ENCODE measurements at regions not wholly inside any gene's neighbourhood (a gene's known extent, or its start where the extent isn't known, plus 50 kb on each side); places are given as distances from the start of the nearest gene placed in this dataset.
"Not testable (repeated sequence)": the region's sequence is repeated elsewhere in the genome, so short reads cannot be mapped to it uniquely, and the experiment has no call there.

DNA sequence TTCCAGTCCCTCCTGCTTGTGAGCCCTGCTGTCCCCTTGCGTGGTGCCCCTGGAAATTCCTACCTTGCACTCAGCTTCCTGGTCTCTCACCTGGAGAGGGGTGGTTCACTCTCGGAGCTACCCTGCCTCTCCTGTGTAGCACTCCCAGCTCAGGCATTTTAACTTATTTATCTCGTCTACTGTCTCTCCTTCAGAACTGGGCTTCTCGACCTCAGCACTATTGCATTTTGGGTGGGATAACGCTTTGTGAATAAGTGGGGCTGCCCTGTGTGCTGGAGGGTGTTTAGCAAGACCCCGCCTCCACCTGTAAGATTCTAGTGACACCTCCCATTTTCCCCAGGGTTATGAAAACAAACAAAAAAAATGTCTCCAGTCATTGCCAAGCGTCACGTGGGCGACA, 56.0 kb upstream of the SORCS2 start:
- no peak for DNase-seq
- no peak for ATAC-seq (ENCODE audit: low read depth in 2 of 2)
- H3K27ac ChIP-seq (ENCODE audit: insufficient read depth, low read length, poor library complexity, severe bottlenecking): no peak overlapping the region
- Mint-ChIP-seq H3K36me3 (no peaks in the 10 kb centered on the region), H3K27me3 (peaks cover 5% of the 10 kb centered on the region), H3K9me3 (peaks cover 0 to 3% (median 0%) of the 10 kb centered on the region in 7 donors), H3K4me3 (peak overlapping the region in 2 of 4 donors; percentile 21 to 44), H3K27ac (no peak overlapping the region), H3K4me1 (peaks cover 0 to 2% (median 0%) of the 10 kb centered on the region in 4 donors)
- no peak overlapping the region for H3K4me3 ChIP-seq (ENCODE audit: low read depth, low read length)
- H3K27me3 ChIP-seq (ENCODE audit: control insufficient read depth, insufficient read depth, low read length): no peaks in the 10 kb centered on the region
- no peaks in the 10 kb centered on the region for H3K4me1 ChIP-seq (ENCODE audit: control insufficient read depth, insufficient read depth, low read length, poor library complexity, severe bottlenecking)
- no peaks in the 10 kb centered on the region for H3K9me3 ChIP-seq (ENCODE audit: control insufficient read depth in 2 of 2, low read length in 2 of 2)
- no peaks in the 10 kb centered on the region for H3K36me3 ChIP-seq (ENCODE audit: control insufficient read depth, insufficient read depth, low read length)

DNA sequence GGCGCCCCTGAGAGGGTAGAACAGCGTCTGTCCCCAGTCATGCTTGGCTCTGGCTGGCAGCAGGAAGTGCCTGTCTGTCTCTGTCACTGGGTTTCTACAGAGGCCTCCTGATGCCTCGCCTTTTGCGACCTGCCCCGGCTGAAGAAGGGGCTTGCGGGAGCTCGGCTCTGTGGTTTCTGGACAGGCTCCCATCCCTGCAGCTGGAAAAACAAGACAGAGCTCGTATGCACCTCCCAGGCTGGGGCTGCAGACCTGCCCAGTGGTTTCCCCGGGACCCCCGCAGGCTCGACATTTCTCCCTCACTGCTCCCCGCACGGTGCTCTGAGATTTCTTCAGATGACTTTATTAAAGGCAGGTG, 57.0 kb upstream of the SORCS2 start:
- no peak for DNase-seq
- no peak overlapping the region for H3K4me3 Mint-ChIP-seq
- no peak for ATAC-seq (ENCODE audit: low read depth in 2 of 2)
- no peaks in the 10 kb centered on the region for H3K36me3 Mint-ChIP-seq
- Histone ChIP-seq H3K9me3 (ENCODE audit: control insufficient read depth in 2 of 2, low read length in 2 of 2) (no peaks in the 10 kb centered on the region), H3K27me3 (ENCODE audit: control insufficient read depth, insufficient read depth, low read length) (no peaks in the 10 kb centered on the region), H3K36me3 (ENCODE audit: control insufficient read depth, insufficient read depth, low read length) (no peaks in the 10 kb centered on the region), H3K4me3 (ENCODE audit: low read depth, low read length) (no peak overlapping the region), H3K4me1 (ENCODE audit: control insufficient read depth, insufficient read depth, low read length, poor library complexity, severe bottlenecking) (no peaks in the 10 kb centered on the region), H3K27ac (ENCODE audit: insufficient read depth, low read length, poor library complexity, severe bottlenecking) (no peak overlapping the region)
- peaks cover 0 to 3% (median 0%) of the 10 kb centered on the region in 7 donors for H3K9me3 Mint-ChIP-seq
- H3K27me3 Mint-ChIP-seq: peaks cover 5% of the 10 kb centered on the region
- H3K4me1 Mint-ChIP-seq: peaks cover 0 to 2% (median 0%) of the 10 kb centered on the region in 4 donors
- peak overlapping the region in 1 of 3 donors; percentile 4 for H3K27ac Mint-ChIP-seq

DNA sequence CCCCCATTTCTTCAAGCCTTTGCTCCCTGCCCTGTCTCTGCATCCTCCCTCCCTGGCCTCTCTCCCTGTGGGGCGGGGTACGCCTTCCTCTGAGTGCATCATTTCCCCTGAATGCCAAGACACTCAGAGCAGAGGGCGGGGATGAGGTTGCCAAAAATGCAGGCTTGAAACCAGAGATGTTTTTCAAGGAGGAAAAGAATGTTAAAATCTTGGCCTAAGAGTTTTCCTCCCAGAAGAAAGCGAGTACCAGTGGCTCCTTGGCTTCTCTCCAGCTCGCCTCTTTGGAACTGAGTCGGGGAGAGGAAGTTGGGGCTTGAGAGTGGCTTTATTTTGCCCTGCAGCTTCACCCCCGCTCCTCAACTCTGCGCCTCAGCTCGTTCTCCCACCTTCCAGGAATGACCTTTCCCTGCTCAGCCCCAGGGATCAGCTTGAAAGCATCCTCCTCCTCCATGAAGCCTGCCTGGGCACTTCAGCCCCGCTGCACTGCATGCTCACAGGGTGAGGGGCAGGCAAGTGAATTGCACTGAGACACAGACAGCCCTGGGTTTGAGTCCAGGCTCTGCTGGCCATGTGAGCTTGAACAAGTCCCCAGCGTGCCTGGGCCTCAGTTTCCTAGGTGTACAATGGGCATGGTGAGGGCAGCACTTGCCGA, 57.5 kb upstream of the SORCS2 start:
- H3K27me3 Mint-ChIP-seq: peaks cover 1% of the 10 kb centered on the region
- no peaks in the 10 kb centered on the region for H3K36me3 Mint-ChIP-seq
- ATAC-seq (ENCODE audit: low read depth in 2 of 2): no peak

DNA sequence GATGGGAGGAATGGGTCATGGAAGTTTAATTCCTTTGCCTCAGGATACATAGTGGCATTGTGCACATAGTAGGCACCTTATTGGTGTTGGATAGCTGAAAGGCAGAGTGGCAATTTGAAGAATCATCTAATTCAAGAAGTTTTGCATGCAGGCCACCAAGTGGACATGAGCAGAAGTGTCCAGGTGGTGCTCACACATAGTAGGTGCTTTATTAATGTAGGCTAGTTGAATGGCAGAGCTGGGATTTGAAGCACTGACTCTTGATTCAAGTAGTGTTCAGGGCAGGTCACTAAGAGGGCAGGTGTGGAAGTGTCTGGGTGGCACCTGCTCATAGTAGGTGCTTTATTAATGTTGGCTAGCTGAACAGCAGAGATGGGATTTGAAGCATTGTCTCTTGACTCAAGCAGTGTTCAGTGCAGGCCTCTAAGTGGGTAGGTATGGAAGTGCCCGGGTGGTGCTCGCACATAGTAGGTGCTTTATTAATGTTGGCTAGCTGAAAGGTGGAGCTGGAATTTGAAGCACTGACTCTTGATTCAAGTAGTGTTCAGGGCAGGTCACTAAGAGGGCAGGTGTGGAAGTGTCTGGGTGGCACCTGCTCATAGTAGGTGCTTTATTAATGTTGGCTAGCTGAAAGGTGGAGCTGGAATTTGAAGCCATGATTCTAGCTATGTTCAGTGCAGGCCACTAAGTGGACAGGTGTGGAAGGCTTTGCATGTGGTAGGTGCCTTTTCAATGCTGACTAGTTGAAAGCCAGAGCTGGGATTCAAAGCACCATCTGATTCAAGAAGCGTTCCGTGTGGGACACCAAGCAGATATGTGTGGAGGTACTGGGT, 58.3 kb upstream of the SORCS2 start:
- H3K4me1 ChIP-seq (ENCODE audit: control insufficient read depth, insufficient read depth, low read length, poor library complexity, severe bottlenecking); H3K27me3 ChIP-seq (ENCODE audit: control insufficient read depth, insufficient read depth, low read length); H3K4me3 Mint-ChIP-seq; H3K4me1 Mint-ChIP-seq; H3K27ac ChIP-seq (ENCODE audit: insufficient read depth, low read length, poor library complexity, severe bottlenecking); H3K36me3 Mint-ChIP-seq; H3K9me3 Mint-ChIP-seq; H3K4me3 ChIP-seq (ENCODE audit: low read depth, low read length); DNase-seq; H3K27ac Mint-ChIP-seq; ATAC-seq (ENCODE audit: low read depth in 2 of 2); H3K36me3 ChIP-seq (ENCODE audit: control insufficient read depth, insufficient read depth, low read length); H3K27me3 Mint-ChIP-seq; H3K9me3 ChIP-seq (ENCODE audit: control insufficient read depth in 2 of 2, low read length in 2 of 2): not testable (repeated sequence)

More for the DNA sequence above, 57.5 kb upstream of the SORCS2 start:
- Histone ChIP-seq H3K27ac (ENCODE audit: insufficient read depth, low read length, poor library complexity, severe bottlenecking) (no peak overlapping the region), H3K27me3 (ENCODE audit: control insufficient read depth, insufficient read depth, low read length) (no peaks in the 10 kb centered on the region), H3K9me3 (ENCODE audit: control insufficient read depth in 2 of 2, low read length in 2 of 2) (no peaks in the 10 kb centered on the region), H3K4me1 (ENCODE audit: control insufficient read depth, insufficient read depth, low read length, poor library complexity, severe bottlenecking) (no peaks in the 10 kb centered on the region), H3K36me3 (ENCODE audit: control insufficient read depth, insufficient read depth, low read length) (no peaks in the 10 kb centered on the region), H3K4me3 (ENCODE audit: low read depth, low read length) (no peak overlapping the region)
- peaks cover 0 to 3% (median 0%) of the 10 kb centered on the region in 7 donors for H3K9me3 Mint-ChIP-seq
- DNase-seq: no peak
- H3K27ac Mint-ChIP-seq: no peak overlapping the region
- peaks cover 0 to 2% (median 0%) of the 10 kb centered on the region in 4 donors for H3K4me1 Mint-ChIP-seq
- no peak overlapping the region for H3K4me3 Mint-ChIP-seq

DNA sequence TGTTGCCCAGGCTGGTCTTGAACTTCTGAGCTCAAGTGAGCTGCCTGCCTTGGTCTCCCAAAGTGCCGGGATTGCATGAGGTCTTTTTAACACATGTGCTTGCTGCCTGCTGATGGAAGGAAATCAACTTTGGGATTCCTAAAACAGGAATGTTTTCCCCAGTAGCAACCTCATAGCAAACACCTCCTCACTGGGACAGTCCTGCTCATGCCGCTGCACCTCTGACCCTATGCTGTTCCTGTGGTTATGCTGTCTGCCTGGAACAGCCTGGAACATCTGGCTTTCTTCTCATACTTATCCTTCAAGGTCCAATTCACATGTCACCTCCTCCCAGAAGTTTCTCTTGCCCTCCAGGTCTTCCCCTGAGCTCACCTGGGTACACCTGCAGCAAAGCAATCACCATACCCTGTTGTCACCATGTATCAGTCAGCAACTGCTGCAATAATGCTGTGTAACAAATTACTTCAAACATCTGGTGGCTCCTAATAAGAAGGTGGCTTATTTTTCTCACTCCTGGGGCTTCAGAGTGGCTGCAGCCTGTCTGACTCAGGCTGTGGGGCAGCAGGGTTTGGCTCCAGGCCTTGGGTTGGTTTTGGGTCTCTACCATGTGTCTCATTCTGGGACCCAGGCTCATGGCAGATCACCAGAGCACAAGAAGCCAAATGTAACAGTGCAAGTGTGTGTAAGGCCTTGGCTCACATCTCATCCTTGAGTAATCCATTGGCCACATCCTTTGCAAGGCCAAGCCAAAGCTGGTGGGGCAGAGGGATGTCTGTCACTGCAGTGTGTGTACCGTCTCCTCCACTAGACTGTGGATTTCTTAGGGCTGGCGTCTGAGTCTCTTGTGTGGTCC, 59.4 kb upstream of the SORCS2 start:
- Histone ChIP-seq H3K27me3 (ENCODE audit: control insufficient read depth, insufficient read depth, low read length) (no peaks in the 10 kb centered on the region), H3K9me3 (ENCODE audit: control insufficient read depth in 2 of 2, low read length in 2 of 2) (no peaks in the 10 kb centered on the region), H3K4me3 (ENCODE audit: low read depth, low read length) (no peak overlapping the region), H3K27ac (ENCODE audit: insufficient read depth, low read length, poor library complexity, severe bottlenecking) (no peak overlapping the region), H3K4me1 (ENCODE audit: control insufficient read depth, insufficient read depth, low read length, poor library complexity, severe bottlenecking) (no peaks in the 10 kb centered on the region), H3K36me3 (ENCODE audit: control insufficient read depth, insufficient read depth, low read length) (no peaks in the 10 kb centered on the region)
- H3K4me3 Mint-ChIP-seq: no peak overlapping the region
- H3K27ac Mint-ChIP-seq: no peak overlapping the region
- H3K27me3 Mint-ChIP-seq: no peaks in the 10 kb centered on the region
- DNase-seq: no peak
- peaks cover 0 to 2% (median 0%) of the 10 kb centered on the region in 4 donors for H3K4me1 Mint-ChIP-seq
- no peak for ATAC-seq (ENCODE audit: low read depth in 2 of 2)
- no peaks in the 10 kb centered on the region for H3K36me3 Mint-ChIP-seq
- H3K9me3 Mint-ChIP-seq: peaks cover 0 to 3% (median 0%) of the 10 kb centered on the region in 7 donors

DNA sequence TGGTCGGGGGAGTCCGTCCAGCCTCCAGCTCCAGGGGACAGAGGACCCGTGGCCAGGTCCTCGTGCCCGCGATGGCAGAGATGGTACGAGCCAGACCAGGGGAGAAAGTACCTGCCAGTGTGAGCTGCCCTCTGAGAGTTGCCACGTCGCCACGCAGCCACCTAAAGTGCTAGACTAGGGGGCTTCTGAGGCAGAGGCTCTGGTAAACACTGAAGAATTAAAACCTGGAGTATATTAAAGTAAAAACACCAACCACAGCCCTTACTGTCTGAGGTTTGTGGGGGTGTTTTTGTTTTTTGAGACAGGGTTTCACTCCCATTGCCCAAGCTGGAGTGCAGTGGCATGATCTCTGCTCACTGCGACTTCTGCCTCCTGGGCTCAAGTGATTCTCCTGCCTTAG, 60.1 kb upstream of the SORCS2 start:
- Histone ChIP-seq H3K27ac (ENCODE audit: insufficient read depth, low read length, poor library complexity, severe bottlenecking) (no peak overlapping the region), H3K4me3 (ENCODE audit: low read depth, low read length) (no peak overlapping the region), H3K9me3 (ENCODE audit: control insufficient read depth in 2 of 2, low read length in 2 of 2) (no peaks in the 10 kb centered on the region), H3K36me3 (ENCODE audit: control insufficient read depth, insufficient read depth, low read length) (no peaks in the 10 kb centered on the region), H3K4me1 (ENCODE audit: control insufficient read depth, insufficient read depth, low read length, poor library complexity, severe bottlenecking) (no peaks in the 10 kb centered on the region), H3K27me3 (ENCODE audit: control insufficient read depth, insufficient read depth, low read length) (no peaks in the 10 kb centered on the region)
- Mint-ChIP-seq H3K4me3 (no peak overlapping the region), H3K27ac (no peak overlapping the region), H3K4me1 (peaks cover 0 to 2% (median 0%) of the 10 kb centered on the region in 4 donors), H3K36me3 (no peaks in the 10 kb centered on the region), H3K9me3 (peaks cover 0 to 3% (median 0%) of the 10 kb centered on the region in 7 donors), H3K27me3 (peaks cover under 1% of the 10 kb centered on the region)
- DNase-seq (no peak), ATAC-seq (ENCODE audit: low read depth in 2 of 2) (no peak)

DNA sequence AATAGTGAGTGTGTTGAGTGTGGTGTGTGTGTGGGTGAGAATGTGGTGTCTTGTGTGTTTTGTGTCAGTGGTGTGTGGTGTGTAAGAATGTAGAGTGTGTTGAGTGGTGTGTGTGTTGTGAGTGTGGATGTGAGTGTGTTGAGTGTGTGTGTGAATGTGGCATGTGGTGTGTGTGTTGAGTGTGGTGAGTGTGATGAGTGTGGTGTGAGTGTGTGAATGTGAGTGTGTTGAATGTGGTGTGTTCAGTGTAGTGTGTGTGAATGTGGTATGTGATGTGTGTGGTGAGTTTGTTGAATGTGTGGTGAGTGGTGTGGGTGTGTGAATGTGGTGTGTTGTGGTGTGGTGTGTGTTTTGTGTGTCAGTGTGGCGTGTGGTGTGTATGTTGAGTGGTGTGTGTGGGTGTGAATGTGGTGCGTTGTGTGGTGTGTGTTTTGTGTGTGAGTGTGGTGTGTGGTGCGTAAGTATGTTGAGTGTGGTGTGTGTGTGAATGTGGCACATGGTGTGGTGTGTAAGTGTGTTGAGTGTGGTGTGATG, 60.8 kb upstream of the SORCS2 start:
- Histone ChIP-seq H3K4me3 (ENCODE audit: low read depth, low read length) (no peak overlapping the region), H3K27me3 (ENCODE audit: control insufficient read depth, insufficient read depth, low read length) (no peaks in the 10 kb centered on the region), H3K4me1 (ENCODE audit: control insufficient read depth, insufficient read depth, low read length, poor library complexity, severe bottlenecking) (no peaks in the 10 kb centered on the region), H3K27ac (ENCODE audit: insufficient read depth, low read length, poor library complexity, severe bottlenecking) (no peak overlapping the region), H3K9me3 (ENCODE audit: control insufficient read depth in 2 of 2, low read length in 2 of 2) (no peaks in the 10 kb centered on the region), H3K36me3 (ENCODE audit: control insufficient read depth, insufficient read depth, low read length) (no peaks in the 10 kb centered on the region)
- Mint-ChIP-seq H3K4me3 (no peak overlapping the region), H3K4me1 (peaks cover 0 to 2% (median 0%) of the 10 kb centered on the region in 4 donors), H3K27ac (no peak overlapping the region), H3K9me3 (peaks cover 0 to 3% (median 0%) of the 10 kb centered on the region in 7 donors), H3K36me3 (no peaks in the 10 kb centered on the region), H3K27me3 (peaks cover 4% of the 10 kb centered on the region)
- DNase-seq (no peak), ATAC-seq (ENCODE audit: low read depth in 2 of 2) (no peak)

Measured in CD4-positive, CD25-positive, alpha-beta regulatory T cell (primary cell).